SK-N-SH treated with all-trans-retinoic acid at 6 μM for 48 hours (cell line): ENCODE measurements at regions not wholly inside any gene's neighbourhood (a gene's known extent, or its start where the extent isn't known, plus 50 kb on each side); places are given as distances from the start of the nearest gene placed in this dataset.
"Not testable (repeated sequence)": the region's sequence is repeated elsewhere in the genome, so short reads cannot be mapped to it uniquely, and the experiment has no call there.

ENCODE experiments used
- ATAC-seq: fragments of 200-7000 bp; cut with Tn5 transposase; 3 replicates; pipeline ENCODE4 v1.9.1; 2020; ENCODE audit warnings: mild to moderate bottlenecking, moderate library complexity
- ARNTL ChIP-seq: fragments of 450-650 bp; formaldehyde crosslinking; IDR thresholded peaks from 2 replicates; pipeline ENCODE4 v1.5.0; 2020; ENCODE audit warnings: low read depth, mild to moderate bottlenecking, moderate library complexity, borderline replicate concordance
- BACH2 ChIP-seq: fragments of 250-450 bp; sonication (Bioruptor Pico); IDR thresholded peaks from 2 replicates; pipeline ENCODE4 v1.9.0; 2021; ENCODE audit warnings: mild to moderate bottlenecking, borderline replicate concordance
- GLIS3 ChIP-seq: fragments of 250-450 bp; sonication (Bioruptor Pico); IDR thresholded peaks from 2 replicates; pipeline ENCODE4 v1.5.0; 2020; ENCODE audit warnings: mild to moderate bottlenecking, moderate library complexity
- ISL1 ChIP-seq: fragments of 250-450 bp; sonication (Bioruptor Pico); IDR thresholded peaks from 2 replicates; pipeline ENCODE4 v2.1.2; 2022; ENCODE audit warnings: mild to moderate bottlenecking, moderate library complexity
- OSR1 ChIP-seq: fragments of 250-450 bp; sonication (Bioruptor Pico); IDR thresholded peaks from 2 replicates; pipeline ENCODE4 v1.8.0; 2022; ENCODE audit warnings: moderate library complexity, mild to moderate bottlenecking, inconsistent platforms
- PPARA ChIP-seq: fragments of 250-450 bp; sonication (Bioruptor Pico); IDR thresholded peaks from 2 replicates; pipeline ENCODE4 v1.5.0; 2020; ENCODE audit warnings: mild to moderate bottlenecking, borderline replicate concordance
- RARB ChIP-seq: fragments of 250-450 bp; sonication (Bioruptor Pico); IDR thresholded peaks from 2 replicates; pipeline ENCODE4 v1.8.0; 2021; ENCODE audit warnings: mild to moderate bottlenecking, moderate library complexity
- SNAI2 ChIP-seq: fragments of 250-450 bp; sonication (Bioruptor Pico); IDR thresholded peaks from 2 replicates; pipeline ENCODE4 v1.5.0; 2020; ENCODE audit warnings: mild to moderate bottlenecking, moderate library complexity
- TCF4 ChIP-seq: fragments of 250-450 bp; sonication (Bioruptor Pico); IDR thresholded peaks from 2 replicates; pipeline ENCODE4 v1.8.0; 2021; ENCODE audit warnings: mild to moderate bottlenecking, moderate library complexity, borderline replicate concordance
- TOX ChIP-seq: fragments of 250-450 bp; sonication (Bioruptor Pico); IDR thresholded peaks from 2 replicates; pipeline ENCODE4 v1.8.0; 2021; ENCODE audit warnings: mild to moderate bottlenecking, moderate library complexity, borderline replicate concordance
- ZFP30 ChIP-seq: fragments of 450-650 bp; formaldehyde crosslinking; IDR thresholded peaks from 2 replicates; pipeline ENCODE4 v1.5.0; 2022; ENCODE audit warnings: mild to moderate bottlenecking, moderate library complexity
- ZNF565 ChIP-seq: fragments of 450-650 bp; formaldehyde crosslinking; conservative IDR thresholded peaks from 2 replicates; pipeline ENCODE4 v1.5.0; 2020; ENCODE audit warnings: low read depth, mild to moderate bottlenecking, moderate library complexity
- ZNF70 ChIP-seq: fragments of 450-650 bp; formaldehyde crosslinking; IDR thresholded peaks from 2 replicates; pipeline ENCODE4 v1.5.0; 2020; ENCODE audit warnings: mild to moderate bottlenecking, moderate library complexity
- ZNF8 ChIP-seq: fragments of 450-650 bp; formaldehyde crosslinking; IDR thresholded peaks from 2 replicates; pipeline ENCODE4 v1.5.0; 2020; ENCODE audit warnings: mild to moderate bottlenecking, moderate library complexity
- TF ChIP-seq, protein P1 (sequence below): fragments of 250-450 bp; sonication (Bioruptor Pico); IDR thresholded peaks from 2 replicates; pipeline ENCODE4 v1.8.0; 2021; ENCODE audit warnings: low read depth, mild to moderate bottlenecking, moderate library complexity, borderline replicate concordance
- TF ChIP-seq, protein P2 (sequence below): fragments of 250-450 bp; sonication (Bioruptor Pico); IDR thresholded peaks from 2 replicates; pipeline ENCODE4 v1.8.0; 2020; ENCODE audit warnings: mild to moderate bottlenecking, moderate library complexity, borderline replicate concordance
- TF ChIP-seq, protein P3 (sequence below): fragments of 250-450 bp; sonication (Bioruptor Pico); IDR thresholded peaks from 2 replicates; pipeline ENCODE4 v1.5.1; 2021; ENCODE audit warnings: mild to moderate bottlenecking, moderate library complexity
- TF ChIP-seq, protein P4 (sequence below): fragments of 250-450 bp; sonication (Bioruptor Pico); IDR thresholded peaks from 2 replicates; pipeline ENCODE4 v1.5.1; 2020; ENCODE audit warnings: low read depth, mild to moderate bottlenecking, moderate library complexity

DNA sequence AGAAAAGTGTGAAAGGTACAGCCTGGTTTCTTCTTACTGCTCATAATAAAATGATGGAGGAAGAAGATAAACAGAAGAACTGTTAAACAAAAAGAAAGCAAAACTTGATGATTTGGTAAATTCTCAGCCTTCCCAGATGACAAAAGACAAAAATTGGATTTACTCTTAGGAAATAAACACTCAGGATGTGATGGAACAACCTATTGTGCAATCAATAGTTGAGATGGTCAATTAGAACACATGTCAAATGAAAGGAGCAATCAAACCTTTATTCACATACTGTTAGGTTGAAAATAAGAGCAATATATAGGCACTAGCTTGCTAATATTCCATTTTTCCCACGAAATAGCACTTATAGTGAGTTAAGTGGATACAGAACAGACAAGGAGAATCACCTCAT, 1174.0 kb upstream of the SLC39A10 start (continued):
- TF ChIP-seq, protein P1, sequence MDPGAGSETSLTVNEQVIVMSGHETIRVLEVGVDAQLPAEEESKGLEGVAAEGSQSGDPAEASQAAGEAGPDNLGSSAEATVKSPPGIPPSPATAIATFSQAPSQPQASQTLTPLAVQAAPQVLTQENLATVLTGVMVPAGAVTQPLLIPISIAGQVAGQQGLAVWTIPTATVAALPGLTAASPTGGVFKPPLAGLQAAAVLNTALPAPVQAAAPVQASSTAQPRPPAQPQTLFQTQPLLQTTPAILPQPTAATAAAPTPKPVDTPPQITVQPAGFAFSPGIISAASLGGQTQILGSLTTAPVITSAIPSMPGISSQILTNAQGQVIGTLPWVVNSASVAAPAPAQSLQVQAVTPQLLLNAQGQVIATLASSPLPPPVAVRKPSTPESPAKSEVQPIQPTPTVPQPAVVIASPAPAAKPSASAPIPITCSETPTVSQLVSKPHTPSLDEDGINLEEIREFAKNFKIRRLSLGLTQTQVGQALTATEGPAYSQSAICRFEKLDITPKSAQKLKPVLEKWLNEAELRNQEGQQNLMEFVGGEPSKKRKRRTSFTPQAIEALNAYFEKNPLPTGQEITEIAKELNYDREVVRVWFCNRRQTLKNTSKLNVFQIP (CRISPR knock-in tag) = no peak
- TF ChIP-seq GLIS3 (CRISPR knock-in tag) (no peak), ZNF70 (CRISPR knock-in tag) (no peak), ZNF8 (CRISPR knock-in tag) (no peak), OSR1 (CRISPR knock-in tag) (no peak), BACH2 (no peak)
- TF ChIP-seq, protein P2, sequence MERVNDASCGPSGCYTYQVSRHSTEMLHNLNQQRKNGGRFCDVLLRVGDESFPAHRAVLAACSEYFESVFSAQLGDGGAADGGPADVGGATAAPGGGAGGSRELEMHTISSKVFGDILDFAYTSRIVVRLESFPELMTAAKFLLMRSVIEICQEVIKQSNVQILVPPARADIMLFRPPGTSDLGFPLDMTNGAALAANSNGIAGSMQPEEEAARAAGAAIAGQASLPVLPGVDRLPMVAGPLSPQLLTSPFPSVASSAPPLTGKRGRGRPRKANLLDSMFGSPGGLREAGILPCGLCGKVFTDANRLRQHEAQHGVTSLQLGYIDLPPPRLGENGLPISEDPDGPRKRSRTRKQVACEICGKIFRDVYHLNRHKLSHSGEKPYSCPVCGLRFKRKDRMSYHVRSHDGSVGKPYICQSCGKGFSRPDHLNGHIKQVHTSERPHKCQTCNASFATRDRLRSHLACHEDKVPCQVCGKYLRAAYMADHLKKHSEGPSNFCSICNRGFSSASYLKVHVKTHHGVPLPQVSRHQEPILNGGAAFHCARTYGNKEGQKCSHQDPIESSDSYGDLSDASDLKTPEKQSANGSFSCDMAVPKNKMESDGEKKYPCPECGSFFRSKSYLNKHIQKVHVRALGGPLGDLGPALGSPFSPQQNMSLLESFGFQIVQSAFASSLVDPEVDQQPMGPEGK = no peak
- TF ChIP-seq, all 23 proteins: peak for 0

DNA sequence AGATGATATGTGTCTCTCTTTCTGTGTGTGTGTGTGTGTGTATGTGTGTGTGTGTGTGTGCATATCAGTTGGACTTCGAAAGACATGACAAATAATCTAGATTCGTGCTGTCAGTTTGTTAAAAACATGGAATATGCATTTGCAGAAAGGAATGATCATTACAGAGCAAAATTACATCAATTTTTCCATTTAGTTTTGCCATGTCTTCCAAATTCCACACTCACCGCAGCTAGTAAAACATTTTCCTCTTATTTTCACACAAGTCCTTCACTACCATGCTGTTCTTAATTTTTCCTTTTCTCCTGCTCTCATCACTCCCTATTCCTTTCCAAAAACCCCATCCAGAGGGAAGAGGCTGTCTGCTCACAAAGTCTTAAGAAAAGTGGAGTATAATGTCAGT, 1191.4 kb upstream of the SLC39A10 start:
- TF ChIP-seq TOX (CRISPR knock-in tag) = no peak
- no peak for TF ChIP-seq GLIS3 (CRISPR knock-in tag)
- TF ChIP-seq, protein P3, sequence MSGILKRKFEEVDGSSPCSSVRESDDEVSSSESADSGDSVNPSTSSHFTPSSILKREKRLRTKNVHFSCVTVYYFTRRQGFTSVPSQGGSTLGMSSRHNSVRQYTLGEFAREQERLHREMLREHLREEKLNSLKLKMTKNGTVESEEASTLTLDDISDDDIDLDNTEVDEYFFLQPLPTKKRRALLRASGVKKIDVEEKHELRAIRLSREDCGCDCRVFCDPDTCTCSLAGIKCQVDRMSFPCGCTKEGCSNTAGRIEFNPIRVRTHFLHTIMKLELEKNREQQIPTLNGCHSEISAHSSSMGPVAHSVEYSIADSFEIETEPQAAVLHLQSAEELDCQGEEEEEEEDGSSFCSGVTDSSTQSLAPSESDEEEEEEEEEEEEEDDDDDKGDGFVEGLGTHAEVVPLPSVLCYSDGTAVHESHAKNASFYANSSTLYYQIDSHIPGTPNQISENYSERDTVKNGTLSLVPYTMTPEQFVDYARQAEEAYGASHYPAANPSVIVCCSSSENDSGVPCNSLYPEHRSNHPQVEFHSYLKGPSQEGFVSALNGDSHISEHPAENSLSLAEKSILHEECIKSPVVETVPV (CRISPR knock-in tag) = no peak
- TF ChIP-seq RARB (CRISPR knock-in tag) = no peak
- no peak for TF ChIP-seq ZNF565 (CRISPR knock-in tag)
- TF ChIP-seq ZNF70 (CRISPR knock-in tag) = no peak
- TF ChIP-seq ISL1 (CRISPR knock-in tag) = no peak

DNA sequence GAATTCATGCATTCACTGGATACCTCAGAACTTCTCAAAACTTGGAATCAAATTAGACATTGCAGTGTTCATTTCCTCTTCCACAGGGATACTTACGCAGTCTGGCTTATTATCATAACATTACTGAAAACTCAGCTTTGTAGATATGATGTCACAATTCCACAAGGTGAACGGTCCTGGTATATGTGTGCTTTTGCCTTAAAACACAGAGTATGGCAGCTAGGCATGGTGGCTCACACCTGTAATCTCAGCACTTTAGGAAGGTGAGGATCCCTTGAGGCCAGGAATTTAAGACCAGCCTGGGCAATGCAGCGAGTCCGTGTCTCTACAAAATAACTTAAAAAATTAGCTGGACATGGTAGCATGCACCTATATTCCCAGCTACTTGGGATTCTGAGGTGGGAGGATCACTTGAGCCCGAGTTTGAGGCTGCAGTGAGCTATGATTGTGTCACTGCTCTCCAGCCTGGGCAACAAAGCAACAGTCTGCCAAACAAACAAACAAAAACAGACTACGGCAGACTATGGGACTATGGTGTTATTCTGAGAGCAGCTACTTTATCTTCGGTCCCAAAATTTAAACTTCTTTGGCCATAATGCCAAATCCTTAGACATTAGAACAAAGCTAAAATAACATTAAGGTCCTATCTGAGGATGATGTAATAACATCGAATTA, 1191.9 kb upstream of the SLC39A10 start:
- no peak for ATAC-seq
- TF ChIP-seq ARNTL (no peak), RARB (CRISPR knock-in tag) (no peak), OSR1 (CRISPR knock-in tag) (no peak)
- TF ChIP-seq, all 23 proteins: peak for 0

More for the DNA sequence above, 1191.4 kb upstream of the SLC39A10 start:
- no peak for ATAC-seq

DNA sequence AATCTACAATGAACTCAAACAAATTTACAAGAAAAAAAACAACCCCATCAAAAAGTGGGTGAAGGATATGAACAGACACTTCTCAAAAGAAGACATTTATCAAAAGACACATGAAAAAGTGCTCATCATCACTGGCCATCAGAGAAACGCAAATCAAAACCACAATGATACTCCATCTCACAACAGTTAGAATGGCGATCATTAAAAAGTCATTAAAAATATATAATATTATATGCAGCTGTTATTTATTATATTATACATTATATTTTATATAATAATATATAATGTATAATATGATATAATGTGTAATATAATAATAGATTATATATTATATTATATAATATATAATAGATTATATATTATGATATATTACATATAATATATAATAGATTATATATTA, 1194.1 kb upstream of the SLC39A10 start:
- ATAC-seq = not testable (repeated sequence)

DNA sequence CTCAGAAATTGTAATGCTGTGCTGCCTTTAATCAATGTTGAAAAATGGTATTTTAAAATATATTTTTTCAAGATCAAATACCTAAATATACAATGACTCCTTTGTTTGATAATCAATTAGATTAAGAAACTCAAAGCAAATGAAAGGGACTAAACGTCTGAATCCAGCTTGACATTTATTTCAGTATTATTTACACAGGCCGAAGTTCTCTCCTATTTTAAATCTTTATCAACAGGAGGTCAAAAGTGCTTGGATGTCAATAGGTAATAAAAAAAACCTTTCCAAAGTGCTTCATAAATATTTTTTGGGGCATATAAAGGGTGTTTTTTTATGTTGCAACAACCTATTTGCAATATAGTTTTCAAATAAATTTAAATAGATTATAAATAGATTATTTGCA, 1201.7 kb upstream of the SLC39A10 start:
- no peak for TF ChIP-seq SNAI2 (CRISPR knock-in tag)
- no peak for TF ChIP-seq ZNF70 (CRISPR knock-in tag)
- TF ChIP-seq PPARA (CRISPR knock-in tag) = no peak
- TF ChIP-seq, protein P2 = no peak
- TF ChIP-seq TCF4 (CRISPR knock-in tag) = no peak
- no peak for TF ChIP-seq ZFP30 (CRISPR knock-in tag)
- no peak for TF ChIP-seq ARNTL
- TF ChIP-seq, protein P4, sequence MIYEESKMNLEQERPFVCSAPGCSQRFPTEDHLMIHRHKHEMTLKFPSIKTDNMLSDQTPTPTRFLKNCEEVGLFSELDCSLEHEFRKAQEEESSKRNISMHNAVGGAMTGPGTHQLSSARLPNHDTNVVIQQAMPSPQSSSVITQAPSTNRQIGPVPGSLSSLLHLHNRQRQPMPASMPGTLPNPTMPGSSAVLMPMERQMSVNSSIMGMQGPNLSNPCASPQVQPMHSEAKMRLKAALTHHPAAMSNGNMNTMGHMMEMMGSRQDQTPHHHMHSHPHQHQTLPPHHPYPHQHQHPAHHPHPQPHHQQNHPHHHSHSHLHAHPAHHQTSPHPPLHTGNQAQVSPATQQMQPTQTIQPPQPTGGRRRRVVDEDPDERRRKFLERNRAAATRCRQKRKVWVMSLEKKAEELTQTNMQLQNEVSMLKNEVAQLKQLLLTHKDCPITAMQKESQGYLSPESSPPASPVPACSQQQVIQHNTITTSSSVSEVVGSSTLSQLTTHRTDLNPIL (CRISPR knock-in tag) = no peak
- TF ChIP-seq GLIS3 (CRISPR knock-in tag) = no peak
- TF ChIP-seq, protein P3 (CRISPR knock-in tag) = no peak
- no peak for ATAC-seq
